GM12878 (cell line): ENCODE measurements at regions not wholly inside any gene's neighbourhood (a gene's known extent, or its start where the extent isn't known, plus 50 kb on each side); places are given as distances from the start of the nearest gene placed in this dataset.

ENCODE experiments used
- ETV6 ChIP-seq, 2 experiments: fragments of 450-650 bp in 1 of 2; IDR thresholded peaks in 1 of 2; conservative IDR thresholded peaks in 1 of 2; 2 replicates each; pipeline ENCODE4 v1.6.1; 2014; ENCODE audit warnings: antibody characterized with exemption in 1 of 2, borderline replicate concordance in 1 of 2, low read depth in 1 of 2, mild to moderate bottlenecking in 1 of 2, moderate library complexity in 1 of 2
- EZH2 ChIP-seq: IDR thresholded peaks from 2 replicates; pipeline ENCODE4 v1.6.1; 2012; ENCODE audit warnings: low read depth, mild to moderate bottlenecking, control low read depth, inconsistent platforms, low read length, borderline replicate concordance; ENCODE audit not compliant: control insufficient read depth
- FOS ChIP-seq: IDR thresholded peaks from 3 replicates; pipeline ENCODE4 v1.6.1; 2011; ENCODE audit warnings: borderline replicate concordance; ENCODE audit not compliant: insufficient read length; ENCODE audit errors: extremely low read depth
- HCFC1 ChIP-seq: fragments of 150-350 bp; IDR thresholded peaks from 2 replicates; pipeline ENCODE4 v1.6.1; 2014; ENCODE audit warnings: low read length
- NKRF ChIP-seq: fragments of 450-650 bp; conservative IDR thresholded peaks from 2 replicates; pipeline ENCODE4 v1.6.1; 2017; ENCODE audit warnings: mild to moderate bottlenecking, moderate library complexity
- POLR2AphosphoS5 ChIP-seq: IDR thresholded peaks from 2 replicates; pipeline ENCODE4 v1.6.1; 2011; ENCODE audit warnings: mild to moderate bottlenecking, low read length, inconsistent platforms
- SRF ChIP-seq, 2 experiments: IDR thresholded peaks; 2 replicates each; pipeline ENCODE4 v1.6.1; 2011; ENCODE audit warnings: low read depth in 2 of 2, low read length in 2 of 2, mild to moderate bottlenecking in 1 of 2, moderate library complexity in 1 of 2
- USF2 ChIP-seq: IDR thresholded peaks from 2 replicates; pipeline ENCODE4 v1.6.1; 2011; ENCODE audit warnings: low read depth, low read length, improper control_type of control experiment, borderline replicate concordance
- ZNF207 ChIP-seq: fragments of 450-650 bp; IDR thresholded peaks from 2 replicates; pipeline ENCODE4 v1.6.1; 2014; ENCODE audit warnings: antibody characterized with exemption, mild to moderate bottlenecking, borderline replicate concordance

- TF ChIP-seq NKRF, result peak; percentile 20; the same call in 1 of the 2 replicates
- no peak for TF ChIP-seq USF2
- no peak for TF ChIP-seq ZNF207
- TF ChIP-seq SRF (IDR thresholded peaks at IDR 0.05; ENCODE audit: low read depth in 2 of 2, low read length in 2 of 2), result no peak
- TF ChIP-seq ETV6 (conservative IDR thresholded peaks at IDR 0.05 in 1 of 2, IDR thresholded peaks at IDR 0.05 in 1 of 2; ENCODE audit: borderline replicate concordance in 1 of 2, low read depth in 1 of 2), result peak in 1 of 2 experiments; percentile 50; a peak in 1 of 4 replicates
- TF ChIP-seq POLR2AphosphoS5, result no peak
- TF ChIP-seq HCFC1, result no peak
- TF ChIP-seq EZH2, result no peak
- no peak for TF ChIP-seq FOS
These were observed 117.2 kb upstream of the KLF6 start (continued) for GRCh38 chr10:3902054-3902808.
